22Rv1 (cell line): ENCODE measurements at regions not wholly inside any gene's neighbourhood (a gene's known extent, or its start where the extent isn't known, plus 50 kb on each side); places are given as distances from the start of the nearest gene placed in this dataset.

Experiments
- CTCF ChIP-seq: fragments of 450-650 bp; IDR thresholded peaks from 2 replicates; pipeline ENCODE4 v1.5.1; 2017; ENCODE audit warnings: mild to moderate bottlenecking
- ZFX ChIP-seq: fragments of 450-650 bp; IDR thresholded peaks from 2 replicates; pipeline ENCODE4 v1.6.1; 2017; ENCODE audit warnings: antibody characterized with exemption, borderline replicate concordance

GRCh38 chr14:26928019-26928418, 330.2 kb upstream of the NOVA1 start:
- no peak for TF ChIP-seq CTCF
- TF ChIP-seq ZFX, result no peak
